WTC11 (cell line): ENCODE measurements at regions not wholly inside any gene's neighbourhood (a gene's known extent, or its start where the extent isn't known, plus 50 kb on each side); places are given as distances from the start of the nearest gene placed in this dataset.

Source experiments
- ATAC-seq: fragments of 200-7000 bp; cut with Tn5 transposase; 2 replicates; pipeline ENCODE4 v1.10.0; 2021; ENCODE audit warnings: mild to moderate bottlenecking, moderate library complexity
- CTCF ChIA-PET: fragments of 300-600 bp; sonication (Branson Sonifier 250); formaldehyde crosslinking; loops from one replicate; lab custom pipeline; 2021; ENCODE audit warnings: antibody characterized with exemption; lab: Charles Lee
- POLR2A ChIA-PET: fragments of 350-600 bp; sonication (Branson Sonifier 250); formaldehyde crosslinking; loops from one replicate; lab custom pipeline; 2021; ENCODE audit warnings: antibody characterized with exemption; lab: Charles Lee
- DNase-seq: peaks from one replicate; pipeline ENCODE4 v3.0.0; 2021; ENCODE audit warnings: low spot score
- H3K27ac Mint-ChIP-seq: 2 replicates; pipeline ENCODE4 v1.8.0; 2021; ENCODE audit warnings: mixed read lengths
- H3K27me3 Mint-ChIP-seq: 2 replicates; pipeline ENCODE4 v1.8.0; 2021; ENCODE audit warnings: low read depth, mild to moderate bottlenecking, moderate library complexity, mixed read lengths
- H3K36me3 Mint-ChIP-seq: 2 replicates; pipeline ENCODE4 v1.8.0; 2021; ENCODE audit warnings: mixed read lengths
- H3K4me1 Mint-ChIP-seq: 2 replicates; pipeline ENCODE4 v1.8.0; 2022; ENCODE audit warnings: mixed read lengths
- H3K4me3 Mint-ChIP-seq: 2 replicates; pipeline ENCODE4 v1.8.0; 2021; ENCODE audit warnings: mild to moderate bottlenecking, moderate library complexity, mixed read lengths
- H3K9me3 Mint-ChIP-seq: 2 replicates; pipeline ENCODE4 v1.8.0; 2021; ENCODE audit warnings: mixed read lengths
- CREB1 ChIP-seq: sonication (generic); formaldehyde crosslinking; IDR thresholded peaks from 2 replicates; pipeline ENCODE4 v1.8.0; 2023; ENCODE audit warnings: mild to moderate bottlenecking, missing genetic modification reagents
- CREM ChIP-seq: sonication (generic); formaldehyde crosslinking; IDR thresholded peaks from 2 replicates; pipeline ENCODE4 v1.8.1; 2022; ENCODE audit warnings: mild to moderate bottlenecking, missing genetic modification reagents, moderate library complexity
- GABPB1 ChIP-seq: sonication (generic); formaldehyde crosslinking; IDR thresholded peaks from 2 replicates; pipeline ENCODE4 v1.8.1; 2023; ENCODE audit warnings: mild to moderate bottlenecking, missing genetic modification reagents
- IRF2 ChIP-seq: sonication (generic); formaldehyde crosslinking; IDR thresholded peaks from 2 replicates; pipeline ENCODE4 v1.8.0; 2022; ENCODE audit warnings: low read depth, missing genetic modification reagents, borderline replicate concordance
- MYBL2 ChIP-seq: sonication (generic); formaldehyde crosslinking; IDR thresholded peaks from 2 replicates; pipeline ENCODE4 v1.8.1; 2023; ENCODE audit warnings: mild to moderate bottlenecking, moderate library complexity, missing genetic modification reagents
- NFATC4 ChIP-seq: fragments of 250-450 bp; sonication (Bioruptor Pico); IDR thresholded peaks from 2 replicates; pipeline ENCODE4 v1.9.0; 2021; ENCODE audit warnings: mild to moderate bottlenecking
- NR1H2 ChIP-seq: sonication (generic); formaldehyde crosslinking; IDR thresholded peaks from 2 replicates; pipeline ENCODE4 v1.9.0; 2021; ENCODE audit warnings: mild to moderate bottlenecking, moderate library complexity, missing genetic modification reagents
- NR3C1 ChIP-seq: sonication (generic); formaldehyde crosslinking; conservative IDR thresholded peaks from 2 replicates; pipeline ENCODE4 v1.8.1; 2023; ENCODE audit warnings: low read depth, mild to moderate bottlenecking, missing genetic modification reagents
- PRRX2 ChIP-seq: fragments of 250-450 bp; sonication (Bioruptor Pico); IDR thresholded peaks from 2 replicates; pipeline ENCODE4 v1.8.0; 2021; ENCODE audit warnings: mild to moderate bottlenecking
- RELA ChIP-seq: sonication (generic); formaldehyde crosslinking; IDR thresholded peaks from 2 replicates; pipeline ENCODE4 v1.8.1; 2022; ENCODE audit warnings: missing genetic modification reagents, mild to moderate bottlenecking, borderline replicate concordance
- TP53 ChIP-seq: sonication (generic); formaldehyde crosslinking; IDR thresholded peaks from 2 replicates; pipeline ENCODE4 v1.8.1; 2023; ENCODE audit warnings: mild to moderate bottlenecking, missing genetic modification reagents
- ZNF232 ChIP-seq: sonication (generic); formaldehyde crosslinking; IDR thresholded peaks from 2 replicates; pipeline ENCODE4 v1.8.0; 2022; ENCODE audit warnings: mild to moderate bottlenecking, missing genetic modification reagents
- ZNF317 ChIP-seq: sonication (generic); formaldehyde crosslinking; IDR thresholded peaks from 2 replicates; pipeline ENCODE4 v1.8.1; 2023; ENCODE audit warnings: low read depth, mild to moderate bottlenecking, moderate library complexity, missing genetic modification reagents, borderline replicate concordance
- TF ChIP-seq, protein P1 (sequence below): sonication (generic); formaldehyde crosslinking; IDR thresholded peaks from 2 replicates; pipeline ENCODE4 v1.8.1; 2023; ENCODE audit warnings: mild to moderate bottlenecking, missing genetic modification reagents, moderate library complexity
- TF ChIP-seq, protein P2 (sequence below): sonication (generic); formaldehyde crosslinking; IDR thresholded peaks from 2 replicates; pipeline ENCODE4 v1.8.0; 2023; ENCODE audit warnings: missing genetic modification reagents
- TF ChIP-seq, protein P3 (sequence below): sonication (generic); formaldehyde crosslinking; IDR thresholded peaks from 2 replicates; pipeline ENCODE4 v1.8.0; 2022; ENCODE audit warnings: mild to moderate bottlenecking, missing genetic modification reagents
- TF ChIP-seq, protein P4 (sequence below): sonication (generic); formaldehyde crosslinking; conservative IDR thresholded peaks from 2 replicates; pipeline ENCODE4 v1.8.1; 2023; ENCODE audit warnings: mild to moderate bottlenecking, low read depth, missing genetic modification reagents, moderate library complexity
- TF ChIP-seq, protein P5 (sequence below): sonication (generic); formaldehyde crosslinking; IDR thresholded peaks from 2 replicates; pipeline ENCODE4 v1.8.1; 2022; ENCODE audit warnings: missing genetic modification reagents, borderline replicate concordance
- TF ChIP-seq, protein P6 (sequence below): sonication (generic); formaldehyde crosslinking; IDR thresholded peaks from 2 replicates; pipeline ENCODE4 v1.8.1; 2022; ENCODE audit warnings: low read depth, mild to moderate bottlenecking, moderate library complexity, missing genetic modification reagents, borderline replicate concordance

DNA sequence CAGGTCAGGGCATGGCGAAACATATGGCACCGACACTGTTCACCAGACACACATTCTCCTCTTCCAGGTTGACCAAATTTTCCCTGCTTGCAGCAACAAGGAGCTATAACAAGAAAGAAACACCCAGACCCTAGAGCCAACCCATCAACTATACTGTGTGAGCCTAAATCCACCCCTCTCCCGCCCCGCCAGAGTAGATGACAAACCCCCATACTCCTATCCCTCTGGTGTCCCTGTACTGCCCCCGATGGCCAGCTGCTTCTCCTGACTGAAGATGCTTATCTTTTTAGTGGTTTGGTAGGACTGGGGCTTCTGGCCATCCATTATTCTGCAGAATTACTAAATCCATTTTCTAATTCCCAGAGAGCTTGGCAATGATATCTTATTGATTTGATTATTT, 70.1 kb upstream of the EEPD1 start (continued):
- TF ChIP-seq MYBL2 (CRISPR knock-in tag) (no peak), NFATC4 (no peak), ZNF232 (no peak), CREM (CRISPR knock-in tag) (no peak), NR3C1 (CRISPR knock-in tag) (no peak), ZNF317 (CRISPR knock-in tag) (no peak)
- TF ChIP-seq, protein P1, sequence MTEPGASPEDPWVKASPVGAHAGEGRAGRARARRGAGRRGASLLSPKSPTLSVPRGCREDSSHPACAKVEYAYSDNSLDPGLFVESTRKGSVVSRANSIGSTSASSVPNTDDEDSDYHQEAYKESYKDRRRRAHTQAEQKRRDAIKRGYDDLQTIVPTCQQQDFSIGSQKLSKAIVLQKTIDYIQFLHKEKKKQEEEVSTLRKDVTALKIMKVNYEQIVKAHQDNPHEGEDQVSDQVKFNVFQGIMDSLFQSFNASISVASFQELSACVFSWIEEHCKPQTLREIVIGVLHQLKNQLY, result no peak

DNA sequence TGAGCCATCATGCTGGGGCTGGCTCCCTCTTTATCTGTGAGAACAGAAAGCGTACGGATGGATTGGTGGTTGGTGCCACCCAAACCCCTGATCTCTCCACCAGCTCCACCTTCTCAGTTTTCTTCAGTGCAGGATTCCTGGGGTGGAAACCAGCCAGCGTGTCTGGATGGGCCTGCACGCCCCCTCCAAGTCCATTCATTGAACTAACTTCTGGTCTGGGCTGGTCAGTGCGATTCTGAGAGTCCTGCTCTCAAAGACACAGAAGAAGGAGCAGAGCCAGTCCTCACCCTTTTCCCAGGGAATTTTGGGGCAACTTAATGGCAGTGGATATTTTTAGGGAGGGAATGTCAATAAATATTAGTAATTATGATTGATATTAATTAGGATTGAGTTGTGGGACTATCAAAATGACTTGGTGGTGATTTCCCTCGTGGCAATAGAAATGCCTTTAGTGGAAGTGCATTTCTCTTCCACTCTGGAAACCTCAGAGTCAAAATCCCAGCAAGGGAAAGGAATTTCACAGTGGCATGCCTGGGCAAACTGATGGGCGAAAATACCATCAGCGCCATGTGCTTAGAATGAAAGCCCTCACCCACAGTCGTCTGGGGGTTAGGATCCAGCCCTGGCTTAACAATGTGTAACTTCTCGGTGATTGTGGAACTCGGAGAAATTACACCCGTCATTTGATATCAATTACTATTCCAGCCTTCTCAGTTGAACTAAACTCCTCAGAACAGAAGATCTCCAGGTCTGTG, 69.3 kb upstream of the EEPD1 start:
- Mint-ChIP-seq H3K4me3 (no peak overlapping the region), H3K27me3 (peaks cover 12% of the 10 kb centered on the region), H3K4me1 (peaks cover 14% of the 10 kb centered on the region), H3K27ac (no peak overlapping the region), H3K9me3 (peaks cover 13% of the 10 kb centered on the region), H3K36me3 (peaks cover 7% of the 10 kb centered on the region; the same call in 1 of the 2 replicates)
- no peak for ATAC-seq
- TF ChIP-seq IRF2 (CRISPR knock-in tag) (no peak), GABPB1 (CRISPR knock-in tag) (no peak), NR1H2 (CRISPR knock-in tag) (no peak), PRRX2 (CRISPR knock-in tag) (no peak), CREB1 (CRISPR knock-in tag) (no peak), RELA (CRISPR knock-in tag) (no peak), TP53 (CRISPR knock-in tag) (no peak)
- TF ChIP-seq, protein P2, sequence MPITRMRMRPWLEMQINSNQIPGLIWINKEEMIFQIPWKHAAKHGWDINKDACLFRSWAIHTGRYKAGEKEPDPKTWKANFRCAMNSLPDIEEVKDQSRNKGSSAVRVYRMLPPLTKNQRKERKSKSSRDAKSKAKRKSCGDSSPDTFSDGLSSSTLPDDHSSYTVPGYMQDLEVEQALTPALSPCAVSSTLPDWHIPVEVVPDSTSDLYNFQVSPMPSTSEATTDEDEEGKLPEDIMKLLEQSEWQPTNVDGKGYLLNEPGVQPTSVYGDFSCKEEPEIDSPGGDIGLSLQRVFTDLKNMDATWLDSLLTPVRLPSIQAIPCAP, result no peak
- TF ChIP-seq, protein P3, sequence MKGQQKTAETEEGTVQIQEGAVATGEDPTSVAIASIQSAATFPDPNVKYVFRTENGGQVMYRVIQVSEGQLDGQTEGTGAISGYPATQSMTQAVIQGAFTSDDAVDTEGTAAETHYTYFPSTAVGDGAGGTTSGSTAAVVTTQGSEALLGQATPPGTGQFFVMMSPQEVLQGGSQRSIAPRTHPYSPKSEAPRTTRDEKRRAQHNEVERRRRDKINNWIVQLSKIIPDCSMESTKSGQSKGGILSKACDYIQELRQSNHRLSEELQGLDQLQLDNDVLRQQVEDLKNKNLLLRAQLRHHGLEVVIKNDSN (CRISPR knock-in tag), result no peak
- TF ChIP-seq, protein P4, sequence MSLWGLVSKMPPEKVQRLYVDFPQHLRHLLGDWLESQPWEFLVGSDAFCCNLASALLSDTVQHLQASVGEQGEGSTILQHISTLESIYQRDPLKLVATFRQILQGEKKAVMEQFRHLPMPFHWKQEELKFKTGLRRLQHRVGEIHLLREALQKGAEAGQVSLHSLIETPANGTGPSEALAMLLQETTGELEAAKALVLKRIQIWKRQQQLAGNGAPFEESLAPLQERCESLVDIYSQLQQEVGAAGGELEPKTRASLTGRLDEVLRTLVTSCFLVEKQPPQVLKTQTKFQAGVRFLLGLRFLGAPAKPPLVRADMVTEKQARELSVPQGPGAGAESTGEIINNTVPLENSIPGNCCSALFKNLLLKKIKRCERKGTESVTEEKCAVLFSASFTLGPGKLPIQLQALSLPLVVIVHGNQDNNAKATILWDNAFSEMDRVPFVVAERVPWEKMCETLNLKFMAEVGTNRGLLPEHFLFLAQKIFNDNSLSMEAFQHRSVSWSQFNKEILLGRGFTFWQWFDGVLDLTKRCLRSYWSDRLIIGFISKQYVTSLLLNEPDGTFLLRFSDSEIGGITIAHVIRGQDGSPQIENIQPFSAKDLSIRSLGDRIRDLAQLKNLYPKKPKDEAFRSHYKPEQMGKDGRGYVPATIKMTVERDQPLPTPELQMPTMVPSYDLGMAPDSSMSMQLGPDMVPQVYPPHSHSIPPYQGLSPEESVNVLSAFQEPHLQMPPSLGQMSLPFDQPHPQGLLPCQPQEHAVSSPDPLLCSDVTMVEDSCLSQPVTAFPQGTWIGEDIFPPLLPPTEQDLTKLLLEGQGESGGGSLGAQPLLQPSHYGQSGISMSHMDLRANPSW (CRISPR knock-in tag), result no peak
- TF ChIP-seq, protein P5, sequence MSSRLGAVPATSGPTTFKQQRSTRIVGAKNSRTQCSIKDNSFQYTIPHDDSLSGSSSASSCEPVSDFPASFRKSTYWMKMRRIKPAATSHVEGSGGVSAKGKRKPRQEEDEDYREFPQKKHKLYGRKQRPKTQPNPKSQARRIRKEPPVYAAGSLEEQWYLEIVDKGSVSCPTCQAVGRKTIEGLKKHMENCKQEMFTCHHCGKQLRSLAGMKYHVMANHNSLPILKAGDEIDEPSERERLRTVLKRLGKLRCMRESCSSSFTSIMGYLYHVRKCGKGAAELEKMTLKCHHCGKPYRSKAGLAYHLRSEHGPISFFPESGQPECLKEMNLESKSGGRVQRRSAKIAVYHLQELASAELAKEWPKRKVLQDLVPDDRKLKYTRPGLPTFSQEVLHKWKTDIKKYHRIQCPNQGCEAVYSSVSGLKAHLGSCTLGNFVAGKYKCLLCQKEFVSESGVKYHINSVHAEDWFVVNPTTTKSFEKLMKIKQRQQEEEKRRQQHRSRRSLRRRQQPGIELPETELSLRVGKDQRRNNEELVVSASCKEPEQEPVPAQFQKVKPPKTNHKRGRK, result no peak
- TF ChIP-seq, protein P6, sequence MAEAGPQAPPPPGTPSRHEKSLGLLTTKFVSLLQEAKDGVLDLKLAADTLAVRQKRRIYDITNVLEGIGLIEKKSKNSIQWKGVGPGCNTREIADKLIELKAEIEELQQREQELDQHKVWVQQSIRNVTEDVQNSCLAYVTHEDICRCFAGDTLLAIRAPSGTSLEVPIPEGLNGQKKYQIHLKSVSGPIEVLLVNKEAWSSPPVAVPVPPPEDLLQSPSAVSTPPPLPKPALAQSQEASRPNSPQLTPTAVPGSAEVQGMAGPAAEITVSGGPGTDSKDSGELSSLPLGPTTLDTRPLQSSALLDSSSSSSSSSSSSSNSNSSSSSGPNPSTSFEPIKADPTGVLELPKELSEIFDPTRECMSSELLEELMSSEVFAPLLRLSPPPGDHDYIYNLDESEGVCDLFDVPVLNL, result no peak
- no peak for DNase-seq
- ChIA-PET CTCF (interaction anchor here (0.6 to 2.7 kb wide), 18 partner anchors 8 to 235 kb away, joined by 3 to 10 read pairs (median 3); no protein-coding TSS in a partner anchor), POLR2A (interaction anchor here (0.7 kb wide), 1 partner anchor 20 kb away, joined by 4 read pairs; no protein-coding TSS in a partner anchor)
